Spleen (tissue), 11 donors: ENCODE measurements at regions not wholly inside any gene's neighbourhood (a gene's known extent, or its start where the extent isn't known, plus 50 kb on each side); places are given as distances from the start of the nearest gene placed in this dataset.

Source experiments
- DNase-seq: peaks from one replicate; pipeline ENCODE4 v3.0.0-alpha.2; 2020
- H3K27ac ChIP-seq, 8 donors: fragments of 200-600 bp; sonication (generic) in 7 of 8; 1 replicate in 4 of 8; 2 replicates in 4 of 8; pipeline versions ENCODE4 v1.5.0 to v1.8.0; 2016 to 2021; ENCODE audit warnings: inconsistent platforms in 4 of 8, mild to moderate bottlenecking in 4 of 8, moderate library complexity in 1 of 8
- H3K27me3 ChIP-seq, 7 donors: fragments of 200-600 bp; sonication (generic) in 6 of 7; replicated peaks in 1 of 7; 1 replicate in 4 of 7; 2 replicates in 3 of 7; pipeline versions ENCODE4 v1.5.0 to v1.8.0; 2016 to 2021; ENCODE audit warnings: inconsistent platforms in 3 of 7, mild to moderate bottlenecking in 1 of 7
- H3K36me3 ChIP-seq, 6 donors: fragments of 200-600 bp; sonication (generic) in 5 of 6; 1 replicate in 4 of 6; 2 replicates in 2 of 6; pipeline versions ENCODE4 v1.5.0 to v1.8.0; 2016 to 2021; ENCODE audit warnings: inconsistent platforms in 2 of 6
- H3K4me1 ChIP-seq, 6 donors: fragments of 200-600 bp; sonication (generic) in 5 of 6; 1 replicate in 3 of 6; 2 replicates in 3 of 6; pipeline versions ENCODE4 v1.5.0 to v1.8.0; 2016 to 2021; ENCODE audit warnings: inconsistent platforms in 3 of 6
- H3K4me3 ChIP-seq, 8 donors: fragments of 200-600 bp; sonication (generic) in 7 of 8; 1 replicate in 4 of 8; 2 replicates in 4 of 8; pipeline versions ENCODE4 v1.5.0 to v1.8.0; 2016 to 2021; ENCODE audit warnings: inconsistent platforms in 4 of 8, mild to moderate bottlenecking in 4 of 8, moderate library complexity in 2 of 8
- H3K9me3 ChIP-seq, 8 donors: fragments of 200-600 bp; sonication (generic) in 7 of 8; 1 replicate in 4 of 8; 2 replicates in 4 of 8; pipeline versions ENCODE4 v1.5.0 to v1.8.0; 2016 to 2021; ENCODE audit warnings: inconsistent platforms in 4 of 8
- CTCF ChIP-seq, 11 experiments: fragments of 200-600 bp in 7 of 11; fragments of 450-650 bp in 4 of 11; sonication (generic) in 4 of 11; IDR thresholded peaks in 8 of 11; conservative IDR thresholded peaks in 3 of 11; 1 replicate in 7 of 11; 2 replicates in 4 of 11; pipeline versions ENCODE4 v1.4.0 to v1.8.0; 2016 to 2021; ENCODE audit warnings: antibody characterized with exemption in 11 of 11, inconsistent platforms in 4 of 11, mild to moderate bottlenecking in 1 of 11
- POLR2A ChIP-seq, 3 donors: fragments of 450-650 bp; IDR thresholded peaks; one replicate each; pipeline ENCODE4 v1.5.1; 2017; ENCODE audit warnings: antibody characterized with exemption in 3 of 3, mild to moderate bottlenecking in 1 of 3
- POLR2AphosphoS5 ChIP-seq, 3 donors: sonication (generic); formaldehyde crosslinking; IDR thresholded peaks; one replicate each; pipeline ENCODE4 v1.5.1; 2017; ENCODE audit warnings: antibody characterized with exemption in 3 of 3
- WGBS, 5 donors: extraction: QIAGEN DNeasy Blood & Tissue Kit in 3 of 5; methylation state at CpG; one replicate each; pipeline versions ENCODE4 v1.1.5 to v1.1.7; 2013 to 2018; 5-methylcytosine and 5-hydroxymethylcytosine counted together
- intact Hi-C: fragments of 100-400 bp; cut with DNase I; formaldehyde crosslinking; loops from one replicate; pipeline ENCODE4 v1.15.0; 2023; ENCODE audit warnings: low total_unique reads
- donor health status: healthy with polysubstance abuse.
- donor health status: DM: no; HTN: no; CAD: no; lungs with moderate emphysema.
- donor health status: DM: no; HTN: no; CAD: no.
- donor health status: Bipolar disorder and iron deficiency.
- donor health status: healthy.
- donor health status: DM: no; HTN: no; CAD: no.
- donor health status: DM: yes; HTN: yes; CAD: no.

GRCh38 chr7:28309704-28310459, 102.4 kb upstream of the CREB5 start:
- no peak overlapping the region for H3K4me3 ChIP-seq
- peaks cover 0 to 54% (median 5%) of the 10 kb centered on the region in 7 donors for H3K27me3 ChIP-seq
- H3K36me3 ChIP-seq: no peaks in the 10 kb centered on the region
- 62 to 80% (median 71%) methylated on average over 4 of the region's 4 CpGs for WGBS, 5 donors
- H3K9me3 ChIP-seq: no peaks in the 10 kb centered on the region
- H3K4me1 ChIP-seq: no peaks in the 10 kb centered on the region
- no peak for DNase-seq
- H3K27ac ChIP-seq: no peak overlapping the region
- intact Hi-C loops: no loop called here
- no peak for TF ChIP-seq CTCF (IDR thresholded peaks at IDR 0.05 in 8 of 11, conservative IDR thresholded peaks at IDR 0.05 in 3 of 11)
- TF ChIP-seq POLR2A (IDR thresholded peaks at IDR 0.05): no peak
- no peak for TF ChIP-seq POLR2AphosphoS5 (IDR thresholded peaks at IDR 0.05)

GRCh38 chr7:28310460-28310848, 101.9 kb upstream of the CREB5 start:
- Histone ChIP-seq H3K9me3 (no peaks in the 10 kb centered on the region), H3K27ac (no peak overlapping the region), H3K36me3 (no peaks in the 10 kb centered on the region), H3K27me3 (peaks cover 0 to 59% (median 5%) of the 10 kb centered on the region in 7 donors), H3K4me3 (no peak overlapping the region), H3K4me1 (no peaks in the 10 kb centered on the region)
- intact Hi-C loops: no loop called here
- WGBS, 5 donors: 87 to 96% (median 91%) methylated on average over 6 of the region's 6 CpGs
- TF ChIP-seq CTCF (IDR thresholded peaks at IDR 0.05 in 8 of 11, conservative IDR thresholded peaks at IDR 0.05 in 3 of 11) (no peak), POLR2A (IDR thresholded peaks at IDR 0.05) (no peak), POLR2AphosphoS5 (IDR thresholded peaks at IDR 0.05) (no peak)
- DNase-seq: no peak

- Histone ChIP-seq H3K4me3 (no peak overlapping the region), H3K36me3 (no peaks in the 10 kb centered on the region), H3K27ac (no peak overlapping the region), H3K27me3 (peaks cover 0 to 72% (median 5%) of the 10 kb centered on the region in 7 donors), H3K4me1 (no peaks in the 10 kb centered on the region), H3K9me3 (no peaks in the 10 kb centered on the region)
- 77 to 87% (median 84%) methylated on average over 12 of the region's 12 CpGs for WGBS, 5 donors
- TF ChIP-seq CTCF (IDR thresholded peaks at IDR 0.05 in 8 of 11, conservative IDR thresholded peaks at IDR 0.05 in 3 of 11) (no peak), POLR2AphosphoS5 (IDR thresholded peaks at IDR 0.05) (no peak), POLR2A (IDR thresholded peaks at IDR 0.05) (no peak)
- no peak for DNase-seq
- intact Hi-C loops: no loop called here
These were observed 100.6 kb upstream of the CREB5 start for GRCh38 chr7:28311670-28312069.

- Histone ChIP-seq H3K27me3 (peaks cover 0 to 77% (median 5%) of the 10 kb centered on the region in 7 donors), H3K27ac (no peak overlapping the region), H3K9me3 (no peaks in the 10 kb centered on the region), H3K4me3 (no peak overlapping the region), H3K36me3 (no peaks in the 10 kb centered on the region), H3K4me1 (no peaks in the 10 kb centered on the region)
- no peak for DNase-seq
- 64 to 80% (median 76%) methylated on average over 6 of the region's 6 CpGs for WGBS, 5 donors
- intact Hi-C loops: no loop called here
- TF ChIP-seq POLR2AphosphoS5 (IDR thresholded peaks at IDR 0.05) (no peak), CTCF (IDR thresholded peaks at IDR 0.05 in 8 of 11, conservative IDR thresholded peaks at IDR 0.05 in 3 of 11) (no peak), POLR2A (IDR thresholded peaks at IDR 0.05) (no peak)
These were observed 99.4 kb upstream of the CREB5 start for GRCh38 chr7:28312948-28313347.
